GM23338 (cell line): ENCODE measurements at regions not wholly inside any gene's neighbourhood (a gene's known extent, or its start where the extent isn't known, plus 50 kb on each side); places are given as distances from the start of the nearest gene placed in this dataset.
A peak's percentile ranks its signal among the peaks of the same experiment; 100 is the strongest.

Source experiments
- CREB1 ChIP-seq: fragments of 250-450 bp; sonication (Bioruptor Pico); IDR thresholded peaks from 2 replicates; pipeline ENCODE4 v1.5.0; 2020; ENCODE audit warnings: low read depth, mild to moderate bottlenecking, moderate library complexity
- EZH2phosphoT487 ChIP-seq: fragments of 200-600 bp; sonication (generic); IDR thresholded peaks from one replicate; pipeline ENCODE4 v1.8.1; 2018; ENCODE audit warnings: antibody characterized with exemption; ENCODE audit not compliant: unreplicated experiment
- NANOG ChIP-seq: IDR thresholded peaks from 2 replicates; pipeline ENCODE4 v1.6.1; 2016; ENCODE audit warnings: antibody characterized with exemption, borderline replicate concordance
- POLR2AphosphoS5 ChIP-seq: IDR thresholded peaks from 2 replicates; pipeline ENCODE4 v1.6.1; 2016; ENCODE audit warnings: antibody characterized with exemption, low read depth
- STAT1 ChIP-seq: IDR thresholded peaks from one replicate; pipeline ENCODE4 v1.6.1; 2016; ENCODE audit warnings: antibody characterized with exemption; ENCODE audit not compliant: unreplicated experiment
- ZNF114 ChIP-seq: fragments of 250-450 bp; sonication (Bioruptor Pico); IDR thresholded peaks from 2 replicates; pipeline ENCODE4 v1.5.0; 2020; ENCODE audit warnings: mild to moderate bottlenecking, moderate library complexity
- ZNF331 ChIP-seq: fragments of 250-450 bp; sonication (Bioruptor Pico); IDR thresholded peaks from 2 replicates; pipeline ENCODE4 v1.5.0; 2020; ENCODE audit warnings: low read depth, mild to moderate bottlenecking, moderate library complexity
- TF ChIP-seq, protein P1 (sequence below): fragments of 250-450 bp; sonication (Bioruptor Pico); IDR thresholded peaks from 2 replicates; pipeline ENCODE4 v1.5.0; 2020; ENCODE audit warnings: mild to moderate bottlenecking, moderate library complexity
- TF ChIP-seq, protein P2 (sequence below): IDR thresholded peaks from 2 replicates; pipeline ENCODE4 v1.6.1; 2016; ENCODE audit warnings: antibody characterized with exemption
- TF ChIP-seq, protein P3 (sequence below), 2 experiments: fragments of 200-600 bp in 1 of 2; sonication (generic) in 1 of 2; conservative IDR thresholded peaks; 2 replicates each; pipeline versions ENCODE4 v1.5.1 to v1.6.1; 2016 to 2017; ENCODE audit warnings: antibody characterized with exemption in 2 of 2, low read depth in 2 of 2, mild to moderate bottlenecking in 2 of 2, moderate library complexity in 1 of 2

DNA sequence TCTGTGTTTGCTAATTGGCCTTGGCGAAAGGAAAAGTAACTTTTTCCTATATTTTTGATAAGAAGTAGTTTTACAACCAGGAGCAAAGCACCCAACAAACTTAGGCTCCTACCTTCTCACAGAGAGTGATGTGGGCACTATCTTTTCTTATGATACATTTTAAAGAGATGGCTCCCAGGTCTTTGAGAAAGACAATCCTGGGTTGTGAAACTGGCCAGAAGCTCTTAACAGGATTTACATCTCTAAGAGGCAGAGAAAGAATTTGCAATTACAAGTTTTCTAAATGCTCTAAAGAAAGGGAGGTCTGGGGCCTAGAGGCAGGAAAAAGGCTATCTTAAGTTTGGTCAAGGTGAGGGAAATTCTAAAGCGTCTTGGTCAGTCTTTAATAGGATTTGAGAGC lies 609.7 kb downstream of the VGLL3 start (continued):
- TF ChIP-seq, protein P1, sequence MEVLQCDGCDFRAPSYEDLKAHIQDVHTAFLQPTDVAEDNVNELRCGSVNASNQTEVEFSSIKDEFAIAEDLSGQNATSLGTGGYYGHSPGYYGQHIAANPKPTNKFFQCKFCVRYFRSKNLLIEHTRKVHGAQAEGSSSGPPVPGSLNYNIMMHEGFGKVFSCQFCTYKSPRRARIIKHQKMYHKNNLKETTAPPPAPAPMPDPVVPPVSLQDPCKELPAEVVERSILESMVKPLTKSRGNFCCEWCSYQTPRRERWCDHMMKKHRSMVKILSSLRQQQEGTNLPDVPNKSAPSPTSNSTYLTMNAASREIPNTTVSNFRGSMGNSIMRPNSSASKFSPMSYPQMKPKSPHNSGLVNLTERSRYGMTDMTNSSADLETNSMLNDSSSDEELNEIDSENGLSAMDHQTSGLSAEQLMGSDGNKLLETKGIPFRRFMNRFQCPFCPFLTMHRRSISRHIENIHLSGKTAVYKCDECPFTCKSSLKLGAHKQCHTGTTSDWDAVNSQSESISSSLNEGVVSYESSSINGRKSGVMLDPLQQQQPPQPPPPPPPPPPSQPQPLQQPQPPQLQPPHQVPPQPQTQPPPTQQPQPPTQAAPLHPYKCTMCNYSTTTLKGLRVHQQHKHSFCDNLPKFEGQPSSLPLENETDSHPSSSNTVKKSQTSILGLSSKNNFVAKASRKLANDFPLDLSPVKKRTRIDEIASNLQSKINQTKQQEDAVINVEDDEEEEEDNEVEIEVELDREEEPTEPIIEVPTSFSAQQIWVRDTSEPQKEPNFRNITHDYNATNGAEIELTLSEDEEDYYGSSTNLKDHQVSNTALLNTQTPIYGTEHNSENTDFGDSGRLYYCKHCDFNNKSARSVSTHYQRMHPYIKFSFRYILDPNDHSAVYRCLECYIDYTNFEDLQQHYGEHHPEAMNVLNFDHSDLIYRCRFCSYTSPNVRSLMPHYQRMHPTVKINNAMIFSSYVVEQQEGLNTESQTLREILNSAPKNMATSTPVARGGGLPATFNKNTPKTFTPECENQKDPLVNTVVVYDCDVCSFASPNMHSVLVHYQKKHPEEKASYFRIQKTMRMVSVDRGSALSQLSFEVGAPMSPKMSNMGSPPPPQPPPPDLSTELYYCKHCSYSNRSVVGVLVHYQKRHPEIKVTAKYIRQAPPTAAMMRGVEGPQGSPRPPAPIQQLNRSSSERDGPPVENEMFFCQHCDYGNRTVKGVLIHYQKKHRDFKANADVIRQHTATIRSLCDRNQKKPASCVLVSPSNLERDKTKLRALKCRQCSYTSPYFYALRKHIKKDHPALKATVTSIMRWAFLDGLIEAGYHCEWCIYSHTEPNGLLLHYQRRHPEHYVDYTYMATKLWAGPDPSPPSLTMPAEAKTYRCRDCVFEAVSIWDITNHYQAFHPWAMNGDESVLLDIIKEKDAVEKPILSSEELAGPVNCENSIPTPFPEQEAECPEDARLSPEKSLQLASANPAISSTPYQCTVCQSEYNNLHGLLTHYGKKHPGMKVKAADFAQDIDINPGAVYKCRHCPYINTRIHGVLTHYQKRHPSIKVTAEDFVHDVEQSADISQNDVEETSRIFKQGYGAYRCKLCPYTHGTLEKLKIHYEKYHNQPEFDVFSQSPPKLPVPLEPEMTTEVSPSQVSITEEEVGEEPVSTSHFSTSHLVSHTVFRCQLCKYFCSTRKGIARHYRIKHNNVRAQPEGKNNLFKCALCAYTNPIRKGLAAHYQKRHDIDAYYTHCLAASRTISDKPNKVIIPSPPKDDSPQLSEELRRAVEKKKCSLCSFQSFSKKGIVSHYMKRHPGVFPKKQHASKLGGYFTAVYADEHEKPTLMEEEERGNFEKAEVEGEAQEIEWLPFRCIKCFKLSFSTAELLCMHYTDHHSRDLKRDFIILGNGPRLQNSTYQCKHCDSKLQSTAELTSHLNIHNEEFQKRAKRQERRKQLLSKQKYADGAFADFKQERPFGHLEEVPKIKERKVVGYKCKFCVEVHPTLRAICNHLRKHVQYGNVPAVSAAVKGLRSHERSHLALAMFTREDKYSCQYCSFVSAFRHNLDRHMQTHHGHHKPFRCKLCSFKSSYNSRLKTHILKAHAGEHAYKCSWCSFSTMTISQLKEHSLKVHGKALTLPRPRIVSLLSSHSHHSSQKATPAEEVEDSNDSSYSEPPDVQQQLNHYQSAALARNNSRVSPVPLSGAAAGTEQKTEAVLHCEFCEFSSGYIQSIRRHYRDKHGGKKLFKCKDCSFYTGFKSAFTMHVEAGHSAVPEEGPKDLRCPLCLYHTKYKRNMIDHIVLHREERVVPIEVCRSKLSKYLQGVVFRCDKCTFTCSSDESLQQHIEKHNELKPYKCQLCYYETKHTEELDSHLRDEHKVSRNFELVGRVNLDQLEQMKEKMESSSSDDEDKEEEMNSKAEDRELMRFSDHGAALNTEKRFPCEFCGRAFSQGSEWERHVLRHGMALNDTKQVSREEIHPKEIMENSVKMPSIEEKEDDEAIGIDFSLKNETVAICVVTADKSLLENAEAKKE, result peak; percentile 94
- TF ChIP-seq STAT1 (no peak), ZNF331 (no peak), POLR2AphosphoS5 (no peak), ZNF114 (CRISPR knock-in tag) (0 out of 2 replicates have a peak, but pooled peaks have one; percentile 67), NANOG (no peak), EZH2phosphoT487 (no peak), CREB1 (CRISPR knock-in tag) (no peak)
- TF ChIP-seq, protein P2, sequence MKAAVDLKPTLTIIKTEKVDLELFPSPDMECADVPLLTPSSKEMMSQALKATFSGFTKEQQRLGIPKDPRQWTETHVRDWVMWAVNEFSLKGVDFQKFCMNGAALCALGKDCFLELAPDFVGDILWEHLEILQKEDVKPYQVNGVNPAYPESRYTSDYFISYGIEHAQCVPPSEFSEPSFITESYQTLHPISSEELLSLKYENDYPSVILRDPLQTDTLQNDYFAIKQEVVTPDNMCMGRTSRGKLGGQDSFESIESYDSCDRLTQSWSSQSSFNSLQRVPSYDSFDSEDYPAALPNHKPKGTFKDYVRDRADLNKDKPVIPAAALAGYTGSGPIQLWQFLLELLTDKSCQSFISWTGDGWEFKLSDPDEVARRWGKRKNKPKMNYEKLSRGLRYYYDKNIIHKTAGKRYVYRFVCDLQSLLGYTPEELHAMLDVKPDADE, result no peak
- TF ChIP-seq, protein P3, sequence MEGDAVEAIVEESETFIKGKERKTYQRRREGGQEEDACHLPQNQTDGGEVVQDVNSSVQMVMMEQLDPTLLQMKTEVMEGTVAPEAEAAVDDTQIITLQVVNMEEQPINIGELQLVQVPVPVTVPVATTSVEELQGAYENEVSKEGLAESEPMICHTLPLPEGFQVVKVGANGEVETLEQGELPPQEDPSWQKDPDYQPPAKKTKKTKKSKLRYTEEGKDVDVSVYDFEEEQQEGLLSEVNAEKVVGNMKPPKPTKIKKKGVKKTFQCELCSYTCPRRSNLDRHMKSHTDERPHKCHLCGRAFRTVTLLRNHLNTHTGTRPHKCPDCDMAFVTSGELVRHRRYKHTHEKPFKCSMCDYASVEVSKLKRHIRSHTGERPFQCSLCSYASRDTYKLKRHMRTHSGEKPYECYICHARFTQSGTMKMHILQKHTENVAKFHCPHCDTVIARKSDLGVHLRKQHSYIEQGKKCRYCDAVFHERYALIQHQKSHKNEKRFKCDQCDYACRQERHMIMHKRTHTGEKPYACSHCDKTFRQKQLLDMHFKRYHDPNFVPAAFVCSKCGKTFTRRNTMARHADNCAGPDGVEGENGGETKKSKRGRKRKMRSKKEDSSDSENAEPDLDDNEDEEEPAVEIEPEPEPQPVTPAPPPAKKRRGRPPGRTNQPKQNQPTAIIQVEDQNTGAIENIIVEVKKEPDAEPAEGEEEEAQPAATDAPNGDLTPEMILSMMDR (conservative IDR thresholded peaks at IDR 0.05; ENCODE audit: low read depth in 2 of 2), result no peak
